H1 (cell line): ENCODE measurements at regions not wholly inside any gene's neighbourhood (a gene's known extent, or its start where the extent isn't known, plus 50 kb on each side); places are given as distances from the start of the nearest gene placed in this dataset.

Experiments used
- CTCF ChIA-PET: fragments of 300-600 bp; sonication (Branson Sonifier 250); formaldehyde crosslinking; loops from one replicate; lab custom pipeline; 2021; ENCODE audit not compliant: partially characterized antibody; lab: Charles Lee
- POLR2A ChIA-PET: fragments of 300-600 bp; sonication (Branson Sonifier 250); formaldehyde crosslinking; loops from one replicate; lab custom pipeline; 2021; ENCODE audit warnings: inconsistent platforms; ENCODE audit not compliant: partially characterized antibody; lab: Charles Lee
- DNase-seq, 2 experiments: peaks; one replicate each; pipeline versions ENCODE4 v3.0.0 to v3.0.0-alpha.2; 2010 to 2022; ENCODE audit warnings: low spot score in 2 of 2, low read depth in 1 of 2, mixed read lengths in 1 of 2
- FAIRE-seq: peaks from 2 replicates; lab custom pipeline; 2011; peaks lifted over from hg19 to GRCh38; lab: Jason Lieb, UNC
- H2AFZ ChIP-seq: 2 replicates; pipeline ENCODE4 v1.8.1; 2012; ENCODE audit warnings: low read length, inconsistent platforms
- H2AK5ac ChIP-seq: 2 replicates; pipeline ENCODE4 v1.6.1; 2013; ENCODE audit warnings: low read depth, low read length
- H2BK120ac ChIP-seq: replicated peaks from 2 replicates; pipeline ENCODE3; 2013; ENCODE audit warnings: low read depth, low read length, inconsistent platforms
- H2BK12ac ChIP-seq: 2 replicates; pipeline ENCODE4 v1.6.1; 2013; ENCODE audit warnings: low read depth, low read length
- H2BK15ac ChIP-seq: 2 replicates; pipeline ENCODE4 v1.6.1; 2013; ENCODE audit warnings: low read length
- H2BK20ac ChIP-seq: 2 replicates; pipeline ENCODE4 v1.6.1; 2013; ENCODE audit warnings: low read length
- H2BK5ac ChIP-seq: 2 replicates; pipeline ENCODE4 v1.6.1; 2013; ENCODE audit warnings: low read depth, low read length
- H3K14ac ChIP-seq: 2 replicates; pipeline ENCODE4 v1.6.1; 2013; ENCODE audit warnings: inconsistent platforms; ENCODE audit not compliant: insufficient read length
- H3K18ac ChIP-seq: 2 replicates; pipeline ENCODE4 v1.6.1; 2013; ENCODE audit warnings: low read length; ENCODE audit errors: extremely low read depth
- H3K23ac ChIP-seq: 2 replicates; pipeline ENCODE4 v1.6.1; 2013; ENCODE audit warnings: inconsistent platforms; ENCODE audit not compliant: insufficient read length
- H3K23me2 ChIP-seq: 2 replicates; pipeline ENCODE4 v1.6.1; 2013; ENCODE audit warnings: low read depth, low read length
- H3K27ac ChIP-seq: 2 replicates; pipeline ENCODE4 v1.6.1; 2011; ENCODE audit warnings: low read depth, low read length, inconsistent platforms
- H3K27me3 ChIP-seq, 4 experiments: replicated peaks in 1 of 4; 1 replicate in 1 of 4; 2 replicates in 3 of 4; pipeline versions ENCODE4 v1.6.1 to v1.8.1; 2011 to 2013; ENCODE audit warnings: low read length in 3 of 4, mild to moderate bottlenecking in 3 of 4, inconsistent platforms in 2 of 4, mixed read lengths in 2 of 4, moderate library complexity in 1 of 4; ENCODE audit not compliant: control insufficient read depth in 3 of 4, insufficient read depth in 3 of 4; ENCODE audit errors: extremely low read depth in 1 of 4
- H3K36me3 ChIP-seq, 4 experiments: 2 replicates each; pipeline versions ENCODE4 v1.6.1 to v1.8.1; 2011 to 2013; ENCODE audit warnings: mild to moderate bottlenecking in 4 of 4, low read length in 3 of 4, moderate library complexity in 2 of 4, control low read depth in 1 of 4, inconsistent platforms in 1 of 4; ENCODE audit not compliant: insufficient read depth in 4 of 4, control insufficient read depth in 2 of 4
- H3K4ac ChIP-seq: replicated peaks from 2 replicates; pipeline ENCODE3; 2013; ENCODE audit warnings: low read length, low read depth, mixed read lengths, inconsistent platforms; ENCODE audit not compliant: insufficient read length
- H3K4me1 ChIP-seq, 4 experiments: replicated peaks in 1 of 4; 1 replicate in 1 of 4; 2 replicates in 3 of 4; pipeline versions ENCODE4 v1.6.1 to v1.8.1; 2011 to 2013; ENCODE audit warnings: low read length in 3 of 4, inconsistent platforms in 2 of 4, mixed read lengths in 1 of 4; ENCODE audit not compliant: insufficient read depth in 4 of 4, control insufficient read depth in 3 of 4
- H3K4me2 ChIP-seq, 2 experiments: 2 replicates each; pipeline versions ENCODE4 v1.6.1 to v1.8.1; 2011 to 2013; ENCODE audit warnings: low read depth in 2 of 2, low read length in 2 of 2, control low read depth in 1 of 2, inconsistent platforms in 1 of 2, mild to moderate bottlenecking in 1 of 2; ENCODE audit not compliant: insufficient read depth in 1 of 2
- H3K4me3 ChIP-seq, 4 experiments: fragments of 200-600, 300-600 bp in 1 of 4; sonication (generic), shearing (Covaris generic), sonication (Bioruptor Twin) in 1 of 4; 2 replicates each; pipeline versions ENCODE4 v1.5.1 to v1.8.1; 2011 to 2016; ENCODE audit warnings: low read length in 4 of 4, low read depth in 3 of 4, control low read depth in 2 of 4, inconsistent platforms in 2 of 4, mild to moderate bottlenecking in 2 of 4, mixed read lengths in 1 of 4, moderate library complexity in 1 of 4; ENCODE audit not compliant: insufficient read depth in 2 of 4; ENCODE audit errors: extremely low read depth in 1 of 4
- H3K56ac ChIP-seq: replicated peaks from 2 replicates; pipeline ENCODE3; 2013; ENCODE audit warnings: low read depth, mild to moderate bottlenecking, mixed read lengths, low read length, inconsistent platforms; ENCODE audit not compliant: insufficient read length
- H3K79me1 ChIP-seq: 2 replicates; pipeline ENCODE4 v1.6.1; 2013; ENCODE audit warnings: low read depth, low read length, control low read depth
- H3K79me2 ChIP-seq, 2 experiments: 2 replicates each; pipeline versions ENCODE4 v1.6.1 to v1.8.1; 2012 to 2013; ENCODE audit warnings: low read length in 2 of 2, mild to moderate bottlenecking in 2 of 2, inconsistent platforms in 1 of 2; ENCODE audit not compliant: insufficient read depth in 2 of 2, control insufficient read depth in 1 of 2
- H3K9ac ChIP-seq, 4 experiments: replicated peaks in 1 of 4; 1 replicate in 1 of 4; 2 replicates in 3 of 4; pipeline versions ENCODE4 v1.6.1 to v1.8.1; 2011 to 2013; ENCODE audit warnings: low read depth in 3 of 4, low read length in 3 of 4, control low read depth in 2 of 4, mild to moderate bottlenecking in 2 of 4, moderate library complexity in 2 of 4, inconsistent platforms in 1 of 4; ENCODE audit errors: extremely low read depth in 1 of 4
- H3K9me3 ChIP-seq, 2 experiments: 2 replicates each; pipeline versions ENCODE4 v1.6.1 to v1.8.1; 2012 to 2013; ENCODE audit warnings: mild to moderate bottlenecking in 2 of 2, moderate library complexity in 2 of 2, control low read depth in 1 of 2, inconsistent platforms in 1 of 2, low read depth in 1 of 2, low read length in 1 of 2, mixed read lengths in 1 of 2; ENCODE audit not compliant: insufficient read depth in 2 of 2
- H4K20me1 ChIP-seq, 2 experiments: replicated peaks in 1 of 2; 2 replicates each; pipeline versions ENCODE3 to v1.8.1; 2011 to 2013; ENCODE audit warnings: inconsistent platforms in 2 of 2, low read length in 2 of 2, mild to moderate bottlenecking in 1 of 2; ENCODE audit not compliant: insufficient read depth in 2 of 2, control insufficient read depth in 1 of 2
- H4K5ac ChIP-seq: 2 replicates; pipeline ENCODE4 v1.6.1; 2013; ENCODE audit warnings: low read length, low read depth, mixed read lengths, inconsistent platforms; ENCODE audit not compliant: insufficient read length
- H4K8ac ChIP-seq: 2 replicates; pipeline ENCODE4 v1.8.0; 2013; ENCODE audit warnings: mild to moderate bottlenecking, moderate library complexity, low read length, inconsistent platforms; ENCODE audit not compliant: insufficient read depth; ENCODE audit errors: extremely low read depth
- H4K91ac ChIP-seq: replicated peaks from 2 replicates; pipeline ENCODE3; 2013; ENCODE audit warnings: low read length, mixed read lengths, inconsistent platforms; ENCODE audit not compliant: insufficient read length
- HDAC2 ChIP-seq, 2 experiments: fragments of 300-600 bp in 1 of 2; sonication (generic) in 1 of 2; IDR thresholded peaks; 2 replicates each; pipeline ENCODE4 v1.6.1; 2011 to 2012; ENCODE audit warnings: low read depth in 2 of 2, low read length in 2 of 2, mild to moderate bottlenecking in 2 of 2, moderate library complexity in 2 of 2, borderline replicate concordance in 1 of 2, inconsistent platforms in 1 of 2
- JUN ChIP-seq: IDR thresholded peaks from 2 replicates; pipeline ENCODE4 v1.6.1; 2011; ENCODE audit warnings: low read depth, mild to moderate bottlenecking, improper control_type of control experiment, low read length
- POLR2AphosphoS5 ChIP-seq: IDR thresholded peaks from 2 replicates; pipeline ENCODE4 v1.6.1; 2011; ENCODE audit warnings: low read depth, low read length
- SAP30 ChIP-seq: fragments of 300-600 bp; sonication (generic); IDR thresholded peaks from 2 replicates; pipeline ENCODE4 v1.7.1; 2012; ENCODE audit warnings: low read length, moderate library complexity, mild to moderate bottlenecking, inconsistent platforms; ENCODE audit not compliant: insufficient read depth, insufficient replicate concordance
- WGBS, 2 experiments: shearing (Covaris generic) in 1 of 2; methylation state at CpG; one replicate each; pipeline versions ENCODE4 v1.1.6 to v1.1.7; 2013 to 2015; ENCODE audit warnings: low lambda C conversion rate in 2 of 2, mixed read lengths in 2 of 2, inconsistent platforms in 1 of 2, low coverage in 1 of 2, missing lambda C conversion rate in 1 of 2; ENCODE audit not compliant: insufficient replicate concordance in 2 of 2, insufficient coverage in 1 of 2, insufficient read length in 1 of 2; ENCODE audit errors: extremely low coverage in 1 of 2, missing lambda C conversion rate in 1 of 2; 5-methylcytosine and 5-hydroxymethylcytosine counted together

GRCh38 chr2:226414335-226414734 lies 385.3 kb downstream of the IRS1 start:
- Histone ChIP-seq H3K79me2 (no peaks in the 10 kb centered on the region), H3K27ac (no peak overlapping the region), H2BK5ac (no peak overlapping the region), H2BK15ac (no peak overlapping the region), H3K4me1 (no peaks in the 10 kb centered on the region), H3K36me3 (no peaks in the 10 kb centered on the region), H3K4me3 (no peak overlapping the region), H2AK5ac (no peak overlapping the region), H3K9ac (no peak overlapping the region), H4K91ac (no peak overlapping the region), H3K79me1 (no peaks in the 10 kb centered on the region), H4K20me1 (no peaks in the 10 kb centered on the region), H2AFZ (no peak overlapping the region; the same call in 1 of the 2 replicates), H3K56ac (no peak overlapping the region), H3K18ac (no peak overlapping the region), H3K9me3 (no peaks in the 10 kb centered on the region), H3K4me2 (no peak overlapping the region), H2BK12ac (no peak overlapping the region), H4K8ac (no peak overlapping the region), H2BK20ac (no peak overlapping the region), H3K27me3 (no peaks in the 10 kb centered on the region), H4K5ac (no peak overlapping the region), H3K14ac (no peak overlapping the region), H3K23ac (no peak overlapping the region), H3K23me2 (no peaks in the 10 kb centered on the region), H3K4ac (no peak overlapping the region), H2BK120ac (no peak overlapping the region)
- DNase-seq = no peak
- ChIA-PET CTCF (interaction anchor here (0.7 kb wide), 1 partner anchor 12 kb away, joined by 3 read pairs; no protein-coding TSS in a partner anchor), POLR2A (no interaction called here)
- TF ChIP-seq HDAC2 (IDR thresholded peaks at IDR 0.05; ENCODE audit: borderline replicate concordance in 1 of 2, low read depth in 2 of 2, low read length in 2 of 2) = no peak
- no peak for TF ChIP-seq POLR2AphosphoS5
- no peak for TF ChIP-seq JUN
- no peak for TF ChIP-seq SAP30
- no peak for FAIRE-seq
- 97% methylated on average over 2 of the region's 2 CpGs; no CpG with 5 or more reads in 1 of the 2 experiments for WGBS, 2 experiments
